22Rv1 (cell line): ENCODE measurements at regions not wholly inside any gene's neighbourhood (a gene's known extent, or its start where the extent isn't known, plus 50 kb on each side); places are given as distances from the start of the nearest gene placed in this dataset.

Experiments used
- ZFX ChIP-seq: fragments of 450-650 bp; IDR thresholded peaks from 2 replicates; pipeline ENCODE4 v1.6.1; 2017; ENCODE audit warnings: antibody characterized with exemption, borderline replicate concordance
- TF ChIP-seq, protein P1 (sequence below): fragments of 450-650 bp; IDR thresholded peaks from 2 replicates; pipeline ENCODE4 v1.5.1; 2017; ENCODE audit warnings: mild to moderate bottlenecking

DNA sequence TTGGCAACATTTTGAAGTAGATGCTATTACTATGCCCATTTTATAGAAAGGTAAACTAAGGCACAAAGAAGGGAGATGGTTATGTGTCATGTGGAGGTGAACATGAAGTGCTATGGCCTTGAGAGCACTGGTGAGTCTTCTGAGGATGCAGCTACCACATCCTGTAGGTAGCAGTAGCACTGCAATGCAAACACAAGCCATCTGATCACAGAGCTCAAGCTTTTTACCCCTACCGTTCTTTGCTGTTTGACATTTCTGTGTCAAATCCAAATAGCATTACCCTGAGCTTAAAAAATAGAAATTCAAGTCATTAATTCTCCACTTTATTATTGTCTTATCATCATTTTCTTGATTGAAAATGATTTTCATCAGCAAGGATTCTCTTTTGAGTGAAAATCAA lies 382.9 kb downstream of the KCTD12 start:
- TF ChIP-seq, protein P1, sequence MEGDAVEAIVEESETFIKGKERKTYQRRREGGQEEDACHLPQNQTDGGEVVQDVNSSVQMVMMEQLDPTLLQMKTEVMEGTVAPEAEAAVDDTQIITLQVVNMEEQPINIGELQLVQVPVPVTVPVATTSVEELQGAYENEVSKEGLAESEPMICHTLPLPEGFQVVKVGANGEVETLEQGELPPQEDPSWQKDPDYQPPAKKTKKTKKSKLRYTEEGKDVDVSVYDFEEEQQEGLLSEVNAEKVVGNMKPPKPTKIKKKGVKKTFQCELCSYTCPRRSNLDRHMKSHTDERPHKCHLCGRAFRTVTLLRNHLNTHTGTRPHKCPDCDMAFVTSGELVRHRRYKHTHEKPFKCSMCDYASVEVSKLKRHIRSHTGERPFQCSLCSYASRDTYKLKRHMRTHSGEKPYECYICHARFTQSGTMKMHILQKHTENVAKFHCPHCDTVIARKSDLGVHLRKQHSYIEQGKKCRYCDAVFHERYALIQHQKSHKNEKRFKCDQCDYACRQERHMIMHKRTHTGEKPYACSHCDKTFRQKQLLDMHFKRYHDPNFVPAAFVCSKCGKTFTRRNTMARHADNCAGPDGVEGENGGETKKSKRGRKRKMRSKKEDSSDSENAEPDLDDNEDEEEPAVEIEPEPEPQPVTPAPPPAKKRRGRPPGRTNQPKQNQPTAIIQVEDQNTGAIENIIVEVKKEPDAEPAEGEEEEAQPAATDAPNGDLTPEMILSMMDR, result no peak
- no peak for TF ChIP-seq ZFX
